ENCODE measurements at regions not wholly inside any gene's neighbourhood (a gene's known extent, or its start where the extent isn't known, plus 50 kb on each side); places are given as distances from the start of the nearest gene placed in this dataset.
"Not testable (repeated sequence)": the region's sequence is repeated elsewhere in the genome, so short reads cannot be mapped to it uniquely, and the experiment has no call there.

DNA sequence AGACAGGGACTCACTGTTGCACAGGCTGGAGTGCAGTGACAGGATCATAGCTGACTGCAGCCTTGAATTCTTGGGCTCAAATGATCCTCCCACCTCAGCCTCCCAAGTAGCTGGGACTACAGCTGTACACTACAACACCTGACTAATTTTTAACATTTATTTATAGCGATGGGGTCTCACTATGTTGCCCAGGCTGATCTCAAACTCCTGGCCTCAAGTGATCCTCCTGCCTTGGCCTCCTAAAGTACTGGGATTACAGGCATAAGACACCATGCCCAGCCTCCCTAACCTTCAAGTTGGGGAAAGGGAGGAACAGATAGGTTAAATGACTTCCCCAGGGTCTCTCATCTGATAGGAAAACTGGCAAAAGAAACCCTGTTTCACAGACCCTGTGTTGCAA lies 919.5 kb downstream of the TYW1 start:
- WGBS: 97% methylated on average over 1 of the region's 1 CpG
- H3K4me3 ChIP-seq (ENCODE audit: low read length); H3K36me3 ChIP-seq (ENCODE audit: insufficient read depth, low read length); H3K27me3 ChIP-seq (ENCODE audit: insufficient read depth, low read length); H3K27ac ChIP-seq (ENCODE audit: low read depth, low read length); H3K9ac ChIP-seq (ENCODE audit: low read depth, low read length); H3K4me1 ChIP-seq (ENCODE audit: insufficient read depth, low read length); H3K9me3 ChIP-seq (ENCODE audit: insufficient read depth, low read depth, low read length): not testable (repeated sequence)

GRCh38 chr7:67916571-67917436 lies 920.2 kb downstream of the TYW1 start:
- WGBS: 83% methylated on average over 7 of the region's 9 CpGs
- peaks cover 8% of the 10 kb centered on the region for H3K4me1 ChIP-seq (ENCODE audit: insufficient read depth, low read length)
- no peaks in the 10 kb centered on the region for H3K36me3 ChIP-seq (ENCODE audit: insufficient read depth, low read length)
- no peaks in the 10 kb centered on the region for H3K27me3 ChIP-seq (ENCODE audit: insufficient read depth, low read length)
- peak overlapping the region; percentile 79; the same call in 1 of the 2 replicates for H3K27ac ChIP-seq (ENCODE audit: low read depth, low read length)
- H3K4me3 ChIP-seq (ENCODE audit: low read length): peak overlapping the region; percentile 11; the same call in 1 of the 2 replicates
- H3K9me3 ChIP-seq (ENCODE audit: insufficient read depth, low read depth, low read length): peaks cover 6% of the 10 kb centered on the region; the same call in 1 of the 2 replicates
- H3K9ac ChIP-seq (ENCODE audit: low read depth, low read length): no peak overlapping the region

DNA sequence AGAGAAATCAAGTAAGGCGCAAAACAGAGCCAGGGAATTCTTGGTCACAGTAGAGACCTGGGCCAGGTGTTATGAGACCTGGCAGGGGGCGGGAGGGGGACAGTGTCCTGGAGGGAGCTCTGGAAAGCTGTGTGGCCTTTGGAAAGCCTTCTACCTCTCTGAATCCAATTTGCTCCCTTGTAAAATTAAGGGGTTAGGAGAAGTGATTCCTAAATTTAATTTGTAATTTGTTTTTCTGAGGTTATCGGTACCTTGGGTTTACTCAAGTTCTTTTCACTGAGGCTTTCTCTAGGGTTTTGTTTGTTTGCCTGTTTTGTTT lies 920.8 kb downstream of the TYW1 start:
- 70% methylated on average over 3 of the region's 3 CpGs for WGBS

DNA sequence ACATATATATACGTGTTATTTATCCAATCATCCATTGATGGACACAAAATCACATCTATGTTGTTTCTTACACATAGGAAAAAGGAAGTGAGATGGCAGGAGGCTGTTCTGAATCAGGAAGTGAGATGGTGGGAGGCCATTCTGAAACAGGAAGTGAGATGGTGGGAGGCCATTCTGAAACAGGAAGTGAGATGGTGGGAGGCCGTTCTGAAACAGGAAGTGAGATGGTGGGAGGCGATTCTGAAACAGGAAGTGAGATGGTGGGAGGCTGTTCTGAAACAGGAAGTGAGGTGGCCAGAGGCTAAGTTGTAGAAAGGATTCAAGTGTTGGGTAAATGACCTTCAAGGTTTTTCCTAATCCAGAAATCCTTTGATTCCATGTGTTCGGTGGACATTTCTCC lies 921.5 kb downstream of the TYW1 start:
- H3K4me1 ChIP-seq (ENCODE audit: insufficient read depth, low read length): peaks cover 8% of the 10 kb centered on the region
- peaks cover 6% of the 10 kb centered on the region; the same call in 1 of the 2 replicates for H3K9me3 ChIP-seq (ENCODE audit: insufficient read depth, low read depth, low read length)
- no peaks in the 10 kb centered on the region for H3K27me3 ChIP-seq (ENCODE audit: insufficient read depth, low read length)
- 94% methylated on average over 3 of the region's 4 CpGs for WGBS
- no peaks in the 10 kb centered on the region for H3K36me3 ChIP-seq (ENCODE audit: insufficient read depth, low read length)
- H3K27ac ChIP-seq (ENCODE audit: low read depth, low read length): no peak overlapping the region
- H3K9ac ChIP-seq (ENCODE audit: low read depth, low read length): no peak overlapping the region
- no peak overlapping the region for H3K4me3 ChIP-seq (ENCODE audit: low read length)

More for the DNA sequence above, 920.8 kb downstream of the TYW1 start:
- Histone ChIP-seq H3K9me3 (ENCODE audit: insufficient read depth, low read depth, low read length) (peaks cover 6% of the 10 kb centered on the region; the same call in 1 of the 2 replicates), H3K27me3 (ENCODE audit: insufficient read depth, low read length) (no peaks in the 10 kb centered on the region), H3K4me3 (ENCODE audit: low read length) (no peak overlapping the region), H3K27ac (ENCODE audit: low read depth, low read length) (peak overlapping the region; percentile 45; the same call in 1 of the 2 replicates), H3K36me3 (ENCODE audit: insufficient read depth, low read length) (no peaks in the 10 kb centered on the region), H3K9ac (ENCODE audit: low read depth, low read length) (no peak overlapping the region), H3K4me1 (ENCODE audit: insufficient read depth, low read length) (peaks cover 8% of the 10 kb centered on the region)

- Histone ChIP-seq H3K27me3 (ENCODE audit: insufficient read depth, low read length) (no peaks in the 10 kb centered on the region), H3K9ac (ENCODE audit: low read depth, low read length) (no peak overlapping the region), H3K4me1 (ENCODE audit: insufficient read depth, low read length) (no peaks in the 10 kb centered on the region), H3K9me3 (ENCODE audit: insufficient read depth, low read depth, low read length) (peaks cover 3% of the 10 kb centered on the region; the same call in 1 of the 2 replicates), H3K36me3 (ENCODE audit: insufficient read depth, low read length) (no peaks in the 10 kb centered on the region), H3K27ac (ENCODE audit: low read depth, low read length) (no peak overlapping the region), H3K4me3 (ENCODE audit: low read length) (no peak overlapping the region)
- WGBS: 98% methylated on average over 3 of the region's 3 CpGs
These were observed 926.7 kb downstream of the TYW1 start for GRCh38 chr7:67923286-67923685.

DNA sequence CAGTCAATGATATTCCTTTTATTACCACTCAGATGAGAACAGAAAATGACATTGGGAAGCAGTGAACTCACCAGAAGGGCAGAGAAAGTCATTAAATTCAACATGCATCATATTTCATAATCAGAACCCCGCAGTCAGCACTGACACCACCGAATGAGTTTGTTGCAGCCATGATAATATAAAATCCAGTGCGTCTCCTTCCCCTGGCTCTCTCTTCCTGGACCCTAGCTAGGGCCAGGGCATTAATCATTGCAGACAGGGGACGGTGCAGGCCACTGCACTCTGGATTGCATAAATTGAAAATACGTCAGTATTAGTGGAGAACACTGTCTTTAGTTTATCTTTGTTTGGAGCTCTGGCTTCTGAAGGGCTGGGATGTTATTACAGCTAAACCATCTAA lies 931.5 kb downstream of the TYW1 start:
- Histone ChIP-seq H3K4me1 (ENCODE audit: insufficient read depth, low read length) (no peaks in the 10 kb centered on the region), H3K27me3 (ENCODE audit: insufficient read depth, low read length) (no peaks in the 10 kb centered on the region), H3K9ac (ENCODE audit: low read depth, low read length) (no peak overlapping the region), H3K36me3 (ENCODE audit: insufficient read depth, low read length) (no peaks in the 10 kb centered on the region), H3K9me3 (ENCODE audit: insufficient read depth, low read depth, low read length) (no peaks in the 10 kb centered on the region), H3K4me3 (ENCODE audit: low read length) (no peak overlapping the region), H3K27ac (ENCODE audit: low read depth, low read length) (no peak overlapping the region)
- 97% methylated on average over 5 of the region's 5 CpGs for WGBS

DNA sequence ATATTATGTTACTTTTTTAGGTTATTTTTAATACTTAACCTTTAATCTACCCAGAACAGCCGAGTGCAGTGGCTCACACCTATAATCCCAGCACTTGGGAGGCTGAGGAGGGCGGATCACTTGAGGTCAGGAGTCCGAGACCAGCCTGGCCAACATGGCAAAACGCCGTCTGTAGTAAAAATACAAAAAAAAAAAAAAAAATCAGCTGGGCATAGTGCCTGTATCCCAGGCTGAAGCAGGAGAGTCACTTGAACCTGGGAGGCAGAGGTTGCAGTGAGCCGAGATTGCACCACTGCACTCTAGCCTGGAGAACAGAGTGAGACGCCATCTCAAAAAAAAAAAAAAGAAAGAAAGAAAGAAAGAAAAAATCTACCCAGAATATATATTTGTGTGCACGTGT lies 939.8 kb downstream of the TYW1 start:
- 95% methylated on average over 5 of the region's 8 CpGs for WGBS
- not testable (repeated sequence) for H3K9ac ChIP-seq (ENCODE audit: low read depth, low read length); H3K27ac ChIP-seq (ENCODE audit: low read depth, low read length); H3K4me3 ChIP-seq (ENCODE audit: low read length); H3K4me1 ChIP-seq (ENCODE audit: insufficient read depth, low read length); H3K9me3 ChIP-seq (ENCODE audit: insufficient read depth, low read depth, low read length); H3K36me3 ChIP-seq (ENCODE audit: insufficient read depth, low read length); H3K27me3 ChIP-seq (ENCODE audit: insufficient read depth, low read length)

- Histone ChIP-seq H3K36me3 (ENCODE audit: insufficient read depth, low read length) (no peaks in the 10 kb centered on the region), H3K9ac (ENCODE audit: low read depth, low read length) (no peak overlapping the region)
These were observed 943.8 kb downstream of the TYW1 start for GRCh38 chr7:67940400-67940799.

DNA sequence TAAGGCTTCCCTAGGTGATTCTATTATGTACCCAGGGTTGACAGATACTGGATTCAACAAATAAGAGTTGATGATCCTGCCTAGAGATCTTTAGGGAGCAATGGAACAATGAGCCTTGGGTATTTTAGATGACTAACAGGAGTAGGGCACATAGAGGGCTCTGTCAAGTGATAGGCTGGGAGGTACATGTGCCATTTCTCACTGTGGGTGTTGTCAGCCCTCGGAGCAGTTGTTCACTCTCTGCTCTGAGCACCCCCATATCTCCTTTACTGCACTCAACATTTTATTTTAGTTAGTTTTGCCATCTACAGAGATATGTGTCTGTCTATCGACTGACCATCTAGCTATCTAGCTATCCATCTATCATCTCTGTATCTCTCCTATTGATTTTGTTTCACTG lies 950.6 kb downstream of the TYW1 start:
- Histone ChIP-seq H3K36me3 (ENCODE audit: insufficient read depth, low read length) (no peaks in the 10 kb centered on the region), H3K27me3 (ENCODE audit: insufficient read depth, low read length) (no peaks in the 10 kb centered on the region), H3K9ac (ENCODE audit: low read depth, low read length) (no peak overlapping the region), H3K4me1 (ENCODE audit: insufficient read depth, low read length) (no peaks in the 10 kb centered on the region), H3K9me3 (ENCODE audit: insufficient read depth, low read depth, low read length) (no peaks in the 10 kb centered on the region), H3K27ac (ENCODE audit: low read depth, low read length) (no peak overlapping the region), H3K4me3 (ENCODE audit: low read length) (no peak overlapping the region)
- 93% methylated on average over 2 of the region's 2 CpGs for WGBS

More at GRCh38 chr7:67940400-67940799, 943.8 kb downstream of the TYW1 start:
- H3K4me3 ChIP-seq (ENCODE audit: low read length): no peak overlapping the region
- no peak overlapping the region for H3K27ac ChIP-seq (ENCODE audit: low read depth, low read length)
- H3K4me1 ChIP-seq (ENCODE audit: insufficient read depth, low read length): no peaks in the 10 kb centered on the region; the same call in 1 of the 2 replicates
- 96% methylated on average over 12 of the region's 13 CpGs for WGBS
- no peaks in the 10 kb centered on the region for H3K27me3 ChIP-seq (ENCODE audit: insufficient read depth, low read length)
- H3K9me3 ChIP-seq (ENCODE audit: insufficient read depth, low read depth, low read length): no peaks in the 10 kb centered on the region

GRCh38 chr7:67947646-67948045 lies 951.0 kb downstream of the TYW1 start:
- WGBS: 98% methylated on average over 5 of the region's 5 CpGs
- H3K27me3 ChIP-seq (ENCODE audit: insufficient read depth, low read length): no peaks in the 10 kb centered on the region
- H3K9me3 ChIP-seq (ENCODE audit: insufficient read depth, low read depth, low read length): no peaks in the 10 kb centered on the region
- H3K4me1 ChIP-seq (ENCODE audit: insufficient read depth, low read length): no peaks in the 10 kb centered on the region
- H3K36me3 ChIP-seq (ENCODE audit: insufficient read depth, low read length): no peaks in the 10 kb centered on the region
- H3K9ac ChIP-seq (ENCODE audit: low read depth, low read length): no peak overlapping the region
- H3K4me3 ChIP-seq (ENCODE audit: low read length): no peak overlapping the region
- no peak overlapping the region for H3K27ac ChIP-seq (ENCODE audit: low read depth, low read length)

GRCh38 chr7:67950321-67951083 lies 953.9 kb downstream of the TYW1 start:
- 88% methylated on average over 7 of the region's 7 CpGs for WGBS
- Histone ChIP-seq H3K27ac (ENCODE audit: low read depth, low read length) (no peak overlapping the region), H3K9me3 (ENCODE audit: insufficient read depth, low read depth, low read length) (no peaks in the 10 kb centered on the region), H3K36me3 (ENCODE audit: insufficient read depth, low read length) (no peaks in the 10 kb centered on the region), H3K27me3 (ENCODE audit: insufficient read depth, low read length) (no peaks in the 10 kb centered on the region), H3K9ac (ENCODE audit: low read depth, low read length) (no peak overlapping the region), H3K4me3 (ENCODE audit: low read length) (no peak overlapping the region), H3K4me1 (ENCODE audit: insufficient read depth, low read length) (peaks cover 4% of the 10 kb centered on the region; the same call in 1 of the 2 replicates)
